Endothelial cell of umbilical vein (primary cell): ENCODE measurements at regions not wholly inside any gene's neighbourhood (a gene's known extent, or its start where the extent isn't known, plus 50 kb on each side); places are given as distances from the start of the nearest gene placed in this dataset.

Experiments
- CTCF ChIP-seq, 2 donors: IDR thresholded peaks; 1 replicate in 1 of 2; 2 replicates in 1 of 2; pipeline ENCODE4 v1.5.1; 2011; ENCODE audit warnings: low read length in 2 of 2, mild to moderate bottlenecking in 2 of 2, moderate library complexity in 2 of 2, control low read depth in 1 of 2, inconsistent platforms in 1 of 2, low read depth in 1 of 2; ENCODE audit not compliant: insufficient read depth in 1 of 2; ENCODE audit errors: extremely low read depth in 1 of 2
- EZH2 ChIP-seq: IDR thresholded peaks from 2 replicates; pipeline ENCODE4 v1.6.1; 2012; ENCODE audit warnings: borderline replicate concordance, low read depth, mild to moderate bottlenecking, moderate library complexity, low read length, inconsistent platforms; ENCODE audit not compliant: severe bottlenecking
- GATA2 ChIP-seq: IDR thresholded peaks from 2 replicates; pipeline ENCODE4 v1.7.0; 2011; ENCODE audit warnings: low read depth, mild to moderate bottlenecking, moderate library complexity, mixed read lengths, low read length; ENCODE audit not compliant: insufficient read length, insufficient read depth
- MAX ChIP-seq: IDR thresholded peaks from 2 replicates; pipeline ENCODE4 v1.6.1; 2011; ENCODE audit not compliant: insufficient read depth, insufficient read length
- POLR2A ChIP-seq: IDR thresholded peaks from 2 replicates; pipeline ENCODE4 v1.6.1; 2012; ENCODE audit warnings: low read depth, mild to moderate bottlenecking, control low read depth, low read length
- POLR2AphosphoS5 ChIP-seq: IDR thresholded peaks from 2 replicates; pipeline ENCODE4 v1.6.1; 2012; ENCODE audit warnings: low read depth, mild to moderate bottlenecking, control low read depth, low read length, moderate library complexity; ENCODE audit not compliant: insufficient read depth

- TF ChIP-seq CTCF (IDR thresholded peaks at IDR 0.05; ENCODE audit: extremely low read depth in 1 of 2, insufficient read depth in 1 of 2, low read depth in 1 of 2, low read length in 2 of 2) (no peak), POLR2A (no peak), MAX (no peak), GATA2 (no peak), EZH2 (no peak), POLR2AphosphoS5 (no peak)
These were observed 309.7 kb upstream of the MTNR1B start for GRCh38 chr11:92659793-92660192.
